ENCODE measurements at regions not wholly inside any gene's neighbourhood (a gene's known extent, or its start where the extent isn't known, plus 50 kb on each side); places are given as distances from the start of the nearest gene placed in this dataset.
"Not testable (repeated sequence)": the region's sequence is repeated elsewhere in the genome, so short reads cannot be mapped to it uniquely, and the experiment has no call there.

GRCh38 chr3:71994203-71994602 lies 209.3 kb upstream of the PROK2 start:
- Mint-ChIP-seq H3K4me3 (no peak overlapping the region), H3K36me3 (ENCODE audit: low read depth) (peaks cover 16% of the 10 kb centered on the region), H3K27me3 (ENCODE audit: low read depth) (no peaks in the 10 kb centered on the region), H3K27ac (no peak overlapping the region), H3K9me3 (peaks cover 22% of the 10 kb centered on the region), H3K4me1 (ENCODE audit: low read depth) (peaks cover 30% of the 10 kb centered on the region)

GRCh38 chr3:71991681-71992080 lies 206.7 kb upstream of the PROK2 start:
- H3K9me3 Mint-ChIP-seq = peaks cover 22% of the 10 kb centered on the region
- H3K36me3 Mint-ChIP-seq (ENCODE audit: low read depth) = peaks cover 16% of the 10 kb centered on the region
- peaks cover 34% of the 10 kb centered on the region for H3K4me1 Mint-ChIP-seq (ENCODE audit: low read depth)
- no peak overlapping the region for H3K4me3 Mint-ChIP-seq
- H3K27ac Mint-ChIP-seq = no peak overlapping the region
- no peaks in the 10 kb centered on the region for H3K27me3 Mint-ChIP-seq (ENCODE audit: low read depth)

GRCh38 chr3:71991046-71991445 lies 206.1 kb upstream of the PROK2 start:
- Mint-ChIP-seq H3K36me3 (ENCODE audit: low read depth) (peaks cover 16% of the 10 kb centered on the region), H3K4me1 (ENCODE audit: low read depth) (peaks cover 34% of the 10 kb centered on the region)

DNA sequence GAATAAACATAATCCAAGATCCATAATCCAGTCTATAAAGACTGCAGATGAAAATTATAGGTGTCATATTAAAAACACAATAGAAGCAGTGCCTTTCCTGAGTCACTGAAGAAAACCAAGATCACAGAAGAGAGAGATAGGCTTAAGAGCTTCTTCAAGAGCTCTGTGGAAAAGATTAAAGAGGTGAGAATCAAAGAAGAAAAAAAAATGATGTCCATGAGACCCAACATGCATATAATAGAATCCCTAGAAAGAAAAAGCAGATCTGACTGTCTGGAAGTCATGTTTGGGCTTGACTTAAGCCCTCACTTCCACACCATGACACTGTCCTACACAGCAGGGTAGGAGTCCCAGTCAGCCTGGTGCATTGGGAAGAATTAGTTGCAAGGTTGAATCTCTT lies 205.6 kb upstream of the PROK2 start:
- H3K4me3 Mint-ChIP-seq = no peak overlapping the region
- H3K9me3 Mint-ChIP-seq = peaks cover 22% of the 10 kb centered on the region
- H3K27ac Mint-ChIP-seq = no peak overlapping the region
- H3K36me3 Mint-ChIP-seq (ENCODE audit: low read depth) = peaks cover 16% of the 10 kb centered on the region
- no peaks in the 10 kb centered on the region for H3K27me3 Mint-ChIP-seq (ENCODE audit: low read depth)
- H3K4me1 Mint-ChIP-seq (ENCODE audit: low read depth) = peaks cover 36% of the 10 kb centered on the region

More at GRCh38 chr3:71991046-71991445, 206.1 kb upstream of the PROK2 start:
- Mint-ChIP-seq H3K27ac (no peak overlapping the region), H3K27me3 (ENCODE audit: low read depth) (no peaks in the 10 kb centered on the region), H3K4me3 (no peak overlapping the region), H3K9me3 (peaks cover 22% of the 10 kb centered on the region)

GRCh38 chr3:71989165-71989564 lies 204.2 kb upstream of the PROK2 start:
- no peak overlapping the region for H3K4me3 Mint-ChIP-seq
- peaks cover 37% of the 10 kb centered on the region for H3K4me1 Mint-ChIP-seq (ENCODE audit: low read depth)
- no peak overlapping the region for H3K27ac Mint-ChIP-seq
- peaks cover 10% of the 10 kb centered on the region for H3K36me3 Mint-ChIP-seq (ENCODE audit: low read depth)
- H3K9me3 Mint-ChIP-seq = peaks cover 19% of the 10 kb centered on the region
- H3K27me3 Mint-ChIP-seq (ENCODE audit: low read depth) = no peaks in the 10 kb centered on the region

DNA sequence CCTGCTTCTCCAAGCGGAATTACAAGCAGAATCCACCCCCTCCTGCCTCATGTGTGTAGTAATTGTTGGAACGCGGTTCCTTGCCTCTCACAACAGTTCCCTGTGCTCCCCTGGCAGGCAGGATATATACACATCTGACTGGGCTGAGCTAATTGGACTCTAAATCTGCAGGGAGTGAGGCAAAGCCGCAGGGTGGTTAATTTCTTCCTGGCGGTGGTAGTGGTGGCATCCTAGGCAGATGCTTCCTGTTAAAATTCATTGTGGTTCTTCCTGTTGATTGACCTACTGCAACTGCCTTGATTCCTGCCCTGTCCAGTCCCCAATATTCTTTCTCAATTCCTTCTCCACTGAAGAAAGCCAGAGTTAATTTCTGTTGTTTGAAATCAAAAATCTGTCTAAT lies 202.9 kb upstream of the PROK2 start:
- Mint-ChIP-seq H3K4me3 (no peak overlapping the region), H3K27ac (peak overlapping the region; percentile 39), H3K9me3 (peaks cover 12% of the 10 kb centered on the region), H3K27me3 (ENCODE audit: low read depth) (no peaks in the 10 kb centered on the region), H3K4me1 (ENCODE audit: low read depth) (peaks cover 40% of the 10 kb centered on the region), H3K36me3 (ENCODE audit: low read depth) (peaks cover 10% of the 10 kb centered on the region)

GRCh38 chr3:71987089-71987735 lies 202.3 kb upstream of the PROK2 start:
- Mint-ChIP-seq H3K4me1 (ENCODE audit: low read depth) (peaks cover 46% of the 10 kb centered on the region), H3K27me3 (ENCODE audit: low read depth) (no peaks in the 10 kb centered on the region), H3K9me3 (peaks cover 14% of the 10 kb centered on the region), H3K27ac (no peak overlapping the region), H3K36me3 (ENCODE audit: low read depth) (peaks cover 9% of the 10 kb centered on the region), H3K4me3 (no peak overlapping the region)

GRCh38 chr3:71986606-71987005 lies 201.7 kb upstream of the PROK2 start:
- H3K36me3 Mint-ChIP-seq (ENCODE audit: low read depth) = peaks cover 11% of the 10 kb centered on the region
- no peaks in the 10 kb centered on the region for H3K27me3 Mint-ChIP-seq (ENCODE audit: low read depth)
- no peak overlapping the region for H3K27ac Mint-ChIP-seq
- H3K4me3 Mint-ChIP-seq = no peak overlapping the region
- peaks cover 48% of the 10 kb centered on the region for H3K4me1 Mint-ChIP-seq (ENCODE audit: low read depth)
- peaks cover 15% of the 10 kb centered on the region for H3K9me3 Mint-ChIP-seq

DNA sequence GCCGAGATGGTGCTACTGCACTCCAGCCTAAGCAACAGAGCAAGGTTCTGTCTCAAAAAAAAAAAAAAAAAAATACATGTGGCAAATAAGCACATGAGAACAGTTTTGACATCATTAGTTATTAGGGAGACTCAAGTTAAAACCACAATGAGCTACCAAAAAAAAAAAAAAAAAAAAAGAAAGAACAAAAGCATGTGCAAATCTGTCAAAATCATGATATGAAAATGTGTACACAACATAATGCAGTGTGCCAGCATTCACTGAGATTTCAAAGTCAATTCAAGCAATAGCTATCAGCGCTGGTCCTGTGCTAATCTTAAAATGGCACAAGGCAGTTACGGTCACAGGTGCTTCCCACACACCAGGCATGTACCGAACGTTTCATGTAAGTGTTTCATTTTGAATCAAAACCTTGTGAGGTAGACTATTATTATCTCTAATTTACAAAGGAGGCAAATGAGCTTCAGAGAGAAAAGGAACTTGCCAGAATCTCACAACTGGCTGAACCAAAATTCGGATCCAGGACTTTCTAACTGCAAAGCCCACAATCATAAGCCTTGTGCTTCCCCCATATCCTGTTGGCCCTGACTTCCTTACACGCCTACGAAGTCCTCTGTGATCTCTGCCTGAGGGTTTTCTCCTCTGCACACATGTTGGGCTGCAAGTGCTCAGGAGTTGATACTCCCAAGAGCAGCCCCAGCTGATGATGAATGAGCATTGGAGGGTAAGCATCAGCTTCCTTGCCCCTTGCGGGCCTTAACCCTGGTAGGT lies 200.1 kb upstream of the PROK2 start:
- H3K36me3 Mint-ChIP-seq (ENCODE audit: low read depth) = peaks cover 6% of the 10 kb centered on the region
- H3K27me3 Mint-ChIP-seq (ENCODE audit: low read depth) = no peaks in the 10 kb centered on the region
- H3K27ac Mint-ChIP-seq = peak overlapping the region; percentile 85
- peak overlapping the region; percentile 68 for H3K4me3 Mint-ChIP-seq
- H3K9me3 Mint-ChIP-seq = peaks cover 9% of the 10 kb centered on the region
- H3K4me1 Mint-ChIP-seq (ENCODE audit: low read depth) = peaks cover 53% of the 10 kb centered on the region

- peak overlapping the region; percentile 16 for H3K4me3 Mint-ChIP-seq
- H3K27ac Mint-ChIP-seq = peak overlapping the region; percentile 62
- peaks cover 9% of the 10 kb centered on the region for H3K9me3 Mint-ChIP-seq
- peaks cover 6% of the 10 kb centered on the region for H3K36me3 Mint-ChIP-seq (ENCODE audit: low read depth)
- no peaks in the 10 kb centered on the region for H3K27me3 Mint-ChIP-seq (ENCODE audit: low read depth)
- H3K4me1 Mint-ChIP-seq (ENCODE audit: low read depth) = peaks cover 61% of the 10 kb centered on the region
These were observed 198.7 kb upstream of the PROK2 start for GRCh38 chr3:71983694-71984093.

DNA sequence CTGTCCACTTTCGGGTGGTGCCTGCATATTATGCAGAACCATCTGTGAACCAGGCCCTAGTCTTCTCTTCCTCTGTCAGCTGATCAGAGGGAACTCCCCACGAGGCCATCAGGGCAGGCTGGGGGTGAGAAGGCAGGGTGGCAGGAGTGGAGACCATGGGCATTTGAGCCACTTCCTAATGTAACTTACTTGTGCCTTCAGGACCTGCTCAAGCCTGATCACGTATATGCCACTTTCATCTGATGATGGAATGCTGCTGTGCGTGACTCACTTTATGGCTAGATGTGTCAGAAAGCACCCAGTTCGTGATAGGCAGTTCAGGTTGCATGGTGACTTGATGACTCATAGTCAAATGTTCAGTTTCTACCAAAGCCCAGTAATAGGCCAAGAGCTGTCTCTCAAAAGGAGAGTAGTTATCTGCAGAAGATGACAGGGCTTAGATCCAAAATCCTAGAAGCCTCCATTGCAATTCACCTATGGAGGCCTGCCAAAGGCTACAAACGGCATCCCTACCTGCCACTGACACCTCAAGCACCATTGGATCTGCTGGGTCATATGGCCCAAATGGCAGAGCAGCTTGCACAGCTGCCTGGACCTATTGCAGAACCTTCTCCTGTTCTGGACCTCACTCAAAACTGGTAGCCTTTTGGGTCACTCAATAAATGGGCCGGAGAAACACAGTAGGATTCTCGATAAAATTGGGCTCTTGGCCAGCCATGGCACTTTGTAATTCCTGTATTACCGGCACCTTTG lies 197.7 kb upstream of the PROK2 start:
- H3K4me1 Mint-ChIP-seq (ENCODE audit: low read depth) = peaks cover 62% of the 10 kb centered on the region

GRCh38 chr3:71979175-71979574 lies 194.2 kb upstream of the PROK2 start:
- H3K27ac Mint-ChIP-seq = peak overlapping the region; percentile 79
- peaks cover 17% of the 10 kb centered on the region for H3K9me3 Mint-ChIP-seq
- no peaks in the 10 kb centered on the region for H3K27me3 Mint-ChIP-seq (ENCODE audit: low read depth)
- H3K4me1 Mint-ChIP-seq (ENCODE audit: low read depth) = peaks cover 49% of the 10 kb centered on the region
- peaks cover 7% of the 10 kb centered on the region for H3K36me3 Mint-ChIP-seq (ENCODE audit: low read depth)
- peak overlapping the region; percentile 43 for H3K4me3 Mint-ChIP-seq

More for the DNA sequence above, 197.7 kb upstream of the PROK2 start:
- not testable (repeated sequence) for H3K36me3 Mint-ChIP-seq (ENCODE audit: low read depth); H3K27me3 Mint-ChIP-seq (ENCODE audit: low read depth); H3K9me3 Mint-ChIP-seq
- H3K27ac Mint-ChIP-seq = peak overlapping the region; percentile 90
- peak overlapping the region; percentile 29 for H3K4me3 Mint-ChIP-seq

GRCh38 chr3:71978150-71978721 lies 193.3 kb upstream of the PROK2 start:
- Mint-ChIP-seq H3K27ac (peak overlapping the region; percentile 79), H3K36me3 (ENCODE audit: low read depth) (peaks cover 6% of the 10 kb centered on the region), H3K4me1 (ENCODE audit: low read depth) (peaks cover 42% of the 10 kb centered on the region), H3K4me3 (peak overlapping the region; percentile 43), H3K27me3 (ENCODE audit: low read depth) (no peaks in the 10 kb centered on the region), H3K9me3 (peaks cover 17% of the 10 kb centered on the region)

- peaks cover 35% of the 10 kb centered on the region for H3K4me1 Mint-ChIP-seq (ENCODE audit: low read depth)
- peaks cover 17% of the 10 kb centered on the region for H3K9me3 Mint-ChIP-seq
- H3K27me3 Mint-ChIP-seq (ENCODE audit: low read depth) = no peaks in the 10 kb centered on the region
- H3K4me3 Mint-ChIP-seq = peak overlapping the region; percentile 26
- H3K36me3 Mint-ChIP-seq (ENCODE audit: low read depth) = peaks cover 6% of the 10 kb centered on the region
- no peak overlapping the region for H3K27ac Mint-ChIP-seq
These were observed 192.6 kb upstream of the PROK2 start for GRCh38 chr3:71977525-71977924.
